Omental fat pad (tissue), 3 donors: ENCODE measurements at regions not wholly inside any gene's neighbourhood (a gene's known extent, or its start where the extent isn't known, plus 50 kb on each side); places are given as distances from the start of the nearest gene placed in this dataset.

Experiments used
- ATAC-seq: fragments of 150-250 bp; one replicate; pipeline ENCODE4 v1.9.1; 2016; ENCODE audit warnings: mild to moderate bottlenecking, moderate library complexity; ENCODE audit not compliant: low FRiP score
- DNase-seq: peaks from one replicate; pipeline ENCODE4 v3.0.0-alpha.2; 2019; ENCODE audit warnings: low spot score
- TF ChIP-seq, protein P1 (sequence below), 3 donors: fragments of 450-650 bp; IDR thresholded peaks; one replicate each; pipeline ENCODE4 v1.5.1; 2016 to 2017; ENCODE audit warnings: antibody characterized with exemption in 3 of 3, mild to moderate bottlenecking in 3 of 3, moderate library complexity in 2 of 3

DNA sequence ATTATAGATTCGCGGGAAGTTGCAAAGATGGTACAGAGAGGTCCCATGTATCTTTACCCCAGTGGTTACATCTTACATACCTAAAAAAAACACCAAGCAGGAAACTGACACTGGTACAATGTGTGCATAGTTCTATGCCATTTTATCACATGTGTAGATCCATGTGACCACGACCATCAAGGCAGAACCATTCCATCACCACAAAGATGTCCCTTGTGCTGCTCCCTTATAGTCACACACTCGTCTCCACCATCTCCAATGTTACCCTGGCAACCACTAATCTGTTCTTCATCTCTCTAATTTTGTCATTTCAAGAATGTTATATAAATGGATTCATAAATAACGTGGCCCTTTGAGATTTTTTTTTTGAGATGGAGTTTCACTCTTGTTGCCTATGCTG, 156.9 kb upstream of the MAGI3 start:
- no peak for ATAC-seq
- TF ChIP-seq, protein P1, sequence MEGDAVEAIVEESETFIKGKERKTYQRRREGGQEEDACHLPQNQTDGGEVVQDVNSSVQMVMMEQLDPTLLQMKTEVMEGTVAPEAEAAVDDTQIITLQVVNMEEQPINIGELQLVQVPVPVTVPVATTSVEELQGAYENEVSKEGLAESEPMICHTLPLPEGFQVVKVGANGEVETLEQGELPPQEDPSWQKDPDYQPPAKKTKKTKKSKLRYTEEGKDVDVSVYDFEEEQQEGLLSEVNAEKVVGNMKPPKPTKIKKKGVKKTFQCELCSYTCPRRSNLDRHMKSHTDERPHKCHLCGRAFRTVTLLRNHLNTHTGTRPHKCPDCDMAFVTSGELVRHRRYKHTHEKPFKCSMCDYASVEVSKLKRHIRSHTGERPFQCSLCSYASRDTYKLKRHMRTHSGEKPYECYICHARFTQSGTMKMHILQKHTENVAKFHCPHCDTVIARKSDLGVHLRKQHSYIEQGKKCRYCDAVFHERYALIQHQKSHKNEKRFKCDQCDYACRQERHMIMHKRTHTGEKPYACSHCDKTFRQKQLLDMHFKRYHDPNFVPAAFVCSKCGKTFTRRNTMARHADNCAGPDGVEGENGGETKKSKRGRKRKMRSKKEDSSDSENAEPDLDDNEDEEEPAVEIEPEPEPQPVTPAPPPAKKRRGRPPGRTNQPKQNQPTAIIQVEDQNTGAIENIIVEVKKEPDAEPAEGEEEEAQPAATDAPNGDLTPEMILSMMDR (IDR thresholded peaks at IDR 0.05), result no peak
- DNase-seq, result no peak

DNA sequence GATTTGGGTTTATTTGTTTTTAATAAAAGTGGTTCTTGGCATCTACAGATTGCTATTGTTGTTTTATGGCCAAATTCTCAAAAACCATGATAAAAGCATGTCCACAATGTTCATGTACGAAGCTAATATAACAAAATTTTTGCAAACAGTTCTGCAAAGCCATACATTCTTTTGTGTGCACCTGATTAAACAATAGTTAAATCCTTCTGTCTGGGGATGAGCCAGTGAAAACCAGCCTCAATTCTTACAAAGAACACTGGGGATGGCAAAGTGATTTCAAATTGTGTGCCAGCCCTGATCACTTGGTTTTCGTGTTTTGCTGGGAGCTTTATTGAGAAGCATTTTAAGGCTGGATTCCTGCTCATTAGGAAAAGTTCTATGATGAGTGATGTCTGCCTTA, 149.1 kb upstream of the MAGI3 start:
- TF ChIP-seq, protein P1 (IDR thresholded peaks at IDR 0.05), result no peak

DNA sequence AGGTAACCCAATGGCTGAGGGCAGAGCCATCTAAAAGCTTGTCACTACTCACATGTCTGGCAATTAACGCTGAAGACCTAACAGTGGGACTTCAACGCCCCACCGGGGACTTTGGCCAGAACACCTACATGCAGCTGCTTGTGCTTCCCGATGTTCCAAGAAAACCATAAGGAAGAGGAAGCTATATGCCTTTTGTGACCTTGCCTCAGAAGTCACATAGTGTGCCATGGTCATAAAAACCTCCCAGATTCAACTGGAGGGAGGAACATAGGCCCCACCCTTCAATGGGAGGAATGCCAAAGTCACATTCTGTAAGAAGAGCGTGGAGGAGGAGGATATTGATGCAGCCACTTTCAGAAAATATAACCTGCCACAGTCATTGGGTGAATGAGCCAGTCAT, 147.8 kb upstream of the MAGI3 start:
- no peak for DNase-seq
- TF ChIP-seq, protein P1 (IDR thresholded peaks at IDR 0.05), result no peak
- ATAC-seq, result no peak

More for the DNA sequence above, 149.1 kb upstream of the MAGI3 start:
- no peak for DNase-seq
- no peak for ATAC-seq

DNA sequence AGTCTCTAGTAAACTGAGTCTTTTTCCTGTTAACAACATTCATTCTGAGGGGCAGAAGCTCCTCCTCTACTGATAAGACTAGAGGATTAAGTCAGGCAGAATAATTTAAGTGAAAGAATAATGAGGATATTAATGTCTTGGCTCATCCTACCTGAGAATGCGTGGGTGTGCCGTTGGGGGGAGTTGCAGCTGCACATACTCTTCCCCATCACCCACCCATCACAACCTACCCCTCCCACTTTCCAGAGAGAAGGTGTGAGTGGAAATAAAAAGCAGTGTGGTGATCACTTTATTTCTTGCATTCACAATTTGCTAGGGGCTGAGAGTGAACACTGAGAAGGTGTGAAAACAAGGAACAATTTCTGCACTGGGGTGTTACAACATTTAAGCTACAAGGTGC, 146.8 kb upstream of the MAGI3 start:
- DNase-seq (no peak), ATAC-seq (no peak)
- TF ChIP-seq, protein P1 (IDR thresholded peaks at IDR 0.05), result no peak

DNA sequence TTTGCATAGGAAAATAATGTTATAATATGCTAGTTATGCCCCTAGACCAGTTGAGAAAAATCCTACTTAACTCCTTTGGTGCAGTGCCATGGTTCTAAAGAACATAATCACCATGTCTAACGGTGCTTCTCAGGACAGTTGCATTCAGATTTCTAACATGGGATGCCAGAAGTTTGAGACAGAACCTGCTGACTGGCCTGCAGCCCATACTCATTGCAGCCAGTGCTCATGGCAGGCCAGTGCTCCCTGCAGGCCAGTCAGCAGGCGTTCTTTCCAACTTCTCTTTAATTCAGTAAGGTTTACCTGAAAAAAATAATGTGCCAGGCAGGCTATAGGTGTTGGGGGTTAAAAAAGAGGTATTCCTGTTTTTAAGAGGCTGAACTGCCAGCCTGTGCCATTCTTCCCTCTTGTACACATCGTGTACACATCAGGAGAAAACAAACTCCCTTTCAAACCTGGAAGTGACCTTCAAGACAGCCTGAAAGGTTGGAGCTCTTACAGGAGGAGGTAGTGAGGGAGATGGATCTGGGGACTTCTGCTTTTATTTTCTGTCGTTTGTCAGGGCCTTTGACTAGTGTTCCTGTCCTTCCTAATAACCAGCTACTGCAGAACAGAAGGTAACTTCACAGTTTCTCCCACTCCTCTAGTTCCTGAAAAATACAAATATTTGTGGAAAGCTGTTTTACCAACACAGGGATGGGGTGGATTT, 146.0 kb upstream of the MAGI3 start:
- DNase-seq, result no peak
- peak; percentile 70 for ATAC-seq
- TF ChIP-seq, protein P1 (IDR thresholded peaks at IDR 0.05), result no peak

DNA sequence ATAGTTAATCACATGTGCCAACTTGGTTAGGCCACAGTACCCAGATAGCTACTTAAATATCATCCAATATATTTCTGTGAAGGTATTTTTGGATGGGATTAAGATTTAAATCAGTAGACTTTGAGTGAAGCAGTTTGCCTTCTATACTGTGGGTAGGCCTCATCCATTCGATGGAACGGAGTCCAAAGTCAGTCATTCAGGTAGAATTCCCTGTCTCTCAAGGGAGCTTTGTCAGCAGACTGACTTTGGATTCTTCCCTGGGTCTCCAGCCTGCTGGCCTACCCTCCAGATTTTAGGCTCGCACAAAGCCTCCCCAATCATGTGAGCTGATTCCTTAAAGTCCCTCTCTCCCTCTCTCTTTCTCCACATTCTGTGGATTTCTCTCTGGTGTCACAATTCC, 145.1 kb upstream of the MAGI3 start:
- DNase-seq, result no peak
- ATAC-seq, result no peak
- TF ChIP-seq, protein P1 (IDR thresholded peaks at IDR 0.05), result no peak

DNA sequence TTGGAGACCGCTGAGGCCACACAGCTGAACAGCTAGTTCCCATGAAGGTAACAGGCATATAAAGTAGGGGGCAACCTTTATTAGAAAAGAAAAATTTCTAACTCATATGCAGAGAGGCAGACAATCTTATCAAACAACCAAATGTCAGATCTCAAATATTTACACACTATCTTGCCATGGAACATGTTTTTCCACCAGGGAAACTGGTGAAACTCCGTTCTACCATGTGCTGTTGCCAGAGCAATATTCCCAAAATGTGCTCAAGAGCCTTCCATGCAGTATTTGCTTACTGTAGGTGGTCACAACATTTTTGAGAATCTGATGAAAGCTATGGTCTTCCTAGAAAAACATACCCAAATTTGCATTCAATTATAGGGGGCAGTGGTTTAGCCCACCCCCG, 143.4 kb upstream of the MAGI3 start:
- ATAC-seq (no peak), DNase-seq (no peak)
- TF ChIP-seq, protein P1 (IDR thresholded peaks at IDR 0.05), result no peak
